SK-N-SH (cell line): ENCODE measurements at regions not wholly inside any gene's neighbourhood (a gene's known extent, or its start where the extent isn't known, plus 50 kb on each side); places are given as distances from the start of the nearest gene placed in this dataset.

Experiments
- CTCF ChIP-seq: fragments of 200-600 bp; sonication (generic); IDR thresholded peaks from 2 replicates; pipeline ENCODE4 v1.6.1; 2017; ENCODE audit warnings: antibody characterized with exemption, mild to moderate bottlenecking, moderate library complexity
- EZH2phosphoT487 ChIP-seq: fragments of 200-600 bp; sonication (generic); IDR thresholded peaks from 2 replicates; pipeline ENCODE4 v1.6.1; 2017; ENCODE audit warnings: low read depth, mixed run types, mild to moderate bottlenecking, antibody characterized with exemption, moderate library complexity, borderline replicate concordance
- IRF3 ChIP-seq: fragments of 150-350 bp; IDR thresholded peaks from 2 replicates; pipeline ENCODE4 v1.6.1; 2016; ENCODE audit warnings: mild to moderate bottlenecking, low read depth, low read length
- JUND ChIP-seq: IDR thresholded peaks from 2 replicates; pipeline ENCODE4 v1.4.0; 2012
- MEF2A ChIP-seq: IDR thresholded peaks from 2 replicates; pipeline ENCODE4 v1.4.0; 2012; ENCODE audit warnings: low read depth, borderline replicate concordance
- RAD21 ChIP-seq: IDR thresholded peaks from 2 replicates; pipeline ENCODE4 v1.6.1; 2012; ENCODE audit warnings: mild to moderate bottlenecking, low read length
- REST ChIP-seq: IDR thresholded peaks from 2 replicates; pipeline ENCODE4 v1.6.1; 2012; ENCODE audit warnings: mild to moderate bottlenecking, low read depth, low read length, moderate library complexity
- TAF1 ChIP-seq: IDR thresholded peaks from 2 replicates; pipeline ENCODE4 v1.6.1; 2012; ENCODE audit warnings: low read depth, mild to moderate bottlenecking, low read length, moderate library complexity, borderline replicate concordance
- ZBTB33 ChIP-seq: IDR thresholded peaks from 2 replicates; pipeline ENCODE4 v1.4.0; 2012; ENCODE audit warnings: low read depth, borderline replicate concordance

- TF ChIP-seq CTCF (no peak), TAF1 (no peak), ZBTB33 (no peak), REST (no peak), IRF3 (no peak), EZH2phosphoT487 (no peak), RAD21 (no peak), JUND (no peak), MEF2A (no peak)
Observed at GRCh38 chr11:107265591-107266121, 192.0 kb downstream of the CWF19L2 start.
